HG02678 (cell line): ENCODE measurements at regions not wholly inside any gene's neighbourhood (a gene's known extent, or its start where the extent isn't known, plus 50 kb on each side); places are given as distances from the start of the nearest gene placed in this dataset.
A peak's percentile ranks its signal among the peaks of the same experiment; 100 is the strongest.

ENCODE experiments used
- ATAC-seq: cut with Tn5 transposase; IDR thresholded peaks from one replicate; pipeline ENCODE4 v1.9.1; 2021; ENCODE audit warnings: mild to moderate bottlenecking, moderate library complexity; ENCODE audit not compliant: unreplicated experiment

DNA sequence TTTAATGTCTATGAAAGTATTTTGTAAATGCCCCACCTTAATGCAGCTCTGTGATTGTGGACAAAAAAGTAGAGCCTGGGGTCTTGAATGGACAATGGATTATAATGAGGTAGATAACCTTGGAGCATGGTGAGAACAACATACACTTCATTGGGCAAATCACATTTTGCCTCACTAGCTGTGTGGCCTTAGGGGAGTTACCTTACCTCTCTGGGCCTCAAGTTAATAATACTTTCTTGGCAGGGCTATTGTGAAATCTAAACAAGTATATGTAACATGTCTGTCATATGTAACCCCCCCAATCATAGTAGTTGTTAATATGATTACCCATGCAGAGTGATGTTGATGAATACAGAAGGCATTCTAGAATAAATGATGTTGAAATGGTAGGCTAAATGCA lies 213.6 kb upstream of the ANKRD55 start:
- no peak for ATAC-seq

DNA sequence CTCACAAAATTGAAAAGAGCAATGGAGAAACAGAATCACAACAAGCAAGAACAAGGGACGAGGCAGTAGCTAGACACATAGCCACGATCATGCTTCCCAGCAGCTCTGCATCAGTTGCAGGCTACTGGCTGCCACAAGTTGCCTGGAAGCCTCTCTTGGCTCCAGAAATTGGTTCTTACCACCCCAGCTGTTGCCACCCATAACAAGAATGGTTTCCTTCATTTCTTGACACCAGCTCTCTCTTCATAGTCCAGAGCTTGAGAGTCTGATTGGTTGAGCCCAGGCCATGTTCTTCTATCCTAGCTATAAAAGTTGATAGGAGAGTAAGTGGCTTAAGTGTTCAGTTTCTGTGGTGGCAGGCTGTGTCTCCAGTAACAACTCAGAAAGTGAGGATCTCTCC lies 210.7 kb upstream of the ANKRD55 start:
- no peak for ATAC-seq

DNA sequence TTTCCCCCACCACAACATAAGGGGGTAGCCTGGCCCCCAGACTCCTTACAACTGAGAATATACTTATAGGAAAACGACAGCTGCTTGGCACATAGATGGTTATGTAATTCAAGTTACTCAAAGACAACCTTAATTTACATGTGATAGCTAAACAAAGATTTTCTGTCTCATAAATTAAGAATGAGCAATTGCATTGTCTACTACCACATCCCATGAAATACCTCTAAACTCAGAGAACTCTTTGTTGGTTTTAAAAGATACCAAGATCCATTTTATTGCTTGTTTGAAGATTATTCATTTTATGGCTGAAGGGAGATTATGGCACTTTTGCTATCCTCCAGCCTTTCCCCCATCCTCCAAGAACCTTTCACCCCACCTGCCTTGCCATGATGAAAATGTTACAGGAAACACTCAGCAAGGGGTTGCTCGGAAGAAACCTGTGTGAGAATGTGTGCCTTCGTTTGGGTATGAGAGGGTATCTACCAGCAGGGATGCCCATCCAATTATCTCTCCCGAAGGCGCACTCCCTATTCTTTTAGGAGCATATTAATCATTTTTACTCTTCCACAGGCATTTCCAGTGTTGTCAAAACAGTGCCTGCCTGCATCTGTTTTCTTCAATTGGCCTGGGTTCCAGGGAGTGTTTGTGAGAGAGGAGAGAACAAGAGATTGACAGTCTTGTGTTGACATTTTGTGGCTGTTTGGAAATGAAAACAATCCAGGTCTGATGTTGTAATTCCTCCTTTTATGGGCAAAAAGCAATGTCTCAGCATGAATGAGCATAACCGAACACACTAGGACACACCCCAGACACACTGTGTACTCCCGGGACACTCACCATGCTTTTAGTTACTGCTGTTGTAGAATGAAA lies 208.0 kb upstream of the ANKRD55 start:
- no peak for ATAC-seq

DNA sequence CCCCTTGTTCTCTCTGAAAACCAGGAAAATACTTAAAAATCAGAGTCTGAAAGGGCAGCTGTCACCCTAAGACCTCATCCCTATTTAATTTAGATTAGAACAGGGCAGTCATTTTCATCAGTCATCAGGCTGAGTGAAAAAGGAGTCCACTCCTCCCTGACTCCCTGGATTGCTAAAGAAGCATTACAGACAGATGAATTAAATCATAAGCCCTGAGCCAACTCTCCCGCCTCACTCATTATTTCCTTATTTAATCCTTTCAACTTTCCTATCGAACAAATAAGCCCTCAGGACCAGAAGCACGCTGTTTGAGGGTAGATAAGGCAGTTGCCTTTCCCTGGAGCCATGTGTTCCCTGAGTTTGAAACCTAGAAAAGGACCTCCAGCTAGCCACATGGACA lies 201.9 kb upstream of the ANKRD55 start:
- no peak for ATAC-seq

DNA sequence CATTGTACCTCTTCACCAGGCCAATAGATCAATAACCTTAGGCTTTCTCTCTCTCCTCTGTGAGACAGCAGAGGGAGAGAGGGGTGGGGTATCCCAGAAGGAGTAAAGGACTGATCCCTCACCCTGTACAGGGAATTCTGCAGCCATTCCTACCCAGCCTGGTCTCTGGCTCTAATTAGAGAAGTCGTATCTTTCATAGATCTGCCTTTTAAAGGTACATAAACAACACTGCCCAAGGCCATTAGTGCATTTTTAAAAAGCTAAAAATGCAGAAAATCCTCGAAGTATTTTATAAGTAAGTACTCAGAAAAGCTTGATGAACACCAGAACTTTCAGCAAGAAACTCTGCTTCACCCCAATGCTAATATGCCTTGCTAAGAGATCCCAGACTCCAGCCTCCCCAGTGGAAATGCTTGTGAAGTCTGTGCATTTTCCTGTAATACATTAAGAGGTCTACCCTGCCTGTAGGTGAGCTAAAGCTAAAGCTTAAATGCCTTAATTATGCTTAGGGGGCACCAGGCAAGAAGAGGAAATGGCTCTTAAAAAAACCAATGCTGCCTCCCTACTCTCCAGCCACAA lies 200.0 kb upstream of the ANKRD55 start:
- no peak for ATAC-seq

DNA sequence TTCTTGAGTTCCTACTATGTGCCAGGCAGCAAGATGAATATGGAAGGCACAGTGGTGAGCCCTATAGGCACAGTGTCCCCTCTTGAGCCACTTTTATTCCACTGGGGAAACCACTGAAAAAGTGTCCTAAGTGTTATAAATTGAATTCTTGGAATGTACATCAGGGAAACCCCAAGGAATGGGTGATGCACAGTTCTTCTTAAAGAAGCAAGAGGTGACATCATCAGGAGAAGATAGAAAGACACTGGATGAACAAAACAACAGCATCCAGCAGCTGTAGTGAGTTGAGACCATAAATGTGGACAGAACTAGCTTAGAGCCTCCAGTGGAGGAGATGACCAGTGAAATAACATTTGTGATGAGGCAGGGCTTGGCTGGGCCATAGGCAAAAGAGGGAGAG lies 199.2 kb upstream of the ANKRD55 start:
- no peak for ATAC-seq

DNA sequence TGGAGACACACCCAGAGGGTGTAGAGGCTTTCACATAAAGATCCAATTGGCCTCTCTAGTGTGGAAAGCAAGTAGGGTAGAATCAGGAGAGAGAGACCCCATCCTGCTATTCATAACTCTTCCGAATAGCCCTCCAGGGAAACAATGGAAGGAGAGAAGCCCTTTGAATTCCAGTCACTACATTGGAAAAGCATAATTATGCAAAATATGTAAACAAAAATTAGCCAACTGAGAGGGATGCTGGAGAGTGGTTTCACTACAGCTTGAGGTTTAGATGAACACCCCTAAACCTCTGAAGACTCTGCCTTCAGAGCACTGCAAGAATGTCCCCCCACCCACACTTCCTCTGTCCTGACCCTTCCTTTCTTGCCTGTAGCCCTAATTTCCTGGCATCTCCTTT lies 197.3 kb upstream of the ANKRD55 start:
- no peak for ATAC-seq

DNA sequence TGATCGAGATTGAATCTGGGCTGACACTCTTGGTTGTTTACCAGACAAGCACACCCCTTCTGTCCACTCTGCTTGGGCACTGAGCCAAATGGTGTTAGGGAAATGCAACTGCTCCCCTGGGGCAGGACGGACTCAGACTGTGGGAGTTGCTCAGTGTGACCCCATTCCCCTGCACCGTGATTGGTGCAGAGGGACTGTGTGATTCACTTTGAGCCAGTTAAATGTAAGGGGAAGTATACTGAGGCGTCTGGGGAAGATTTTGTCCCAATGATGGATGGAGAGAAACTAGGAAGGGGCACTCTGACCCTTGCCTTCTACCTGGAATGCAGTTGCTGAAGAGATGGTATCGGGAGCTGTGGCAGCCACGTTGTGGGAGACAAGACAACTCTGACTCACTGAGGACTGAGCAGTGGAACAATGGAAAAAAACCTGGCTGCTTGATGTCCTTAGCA lies 196.0 kb upstream of the ANKRD55 start:
- no peak for ATAC-seq

DNA sequence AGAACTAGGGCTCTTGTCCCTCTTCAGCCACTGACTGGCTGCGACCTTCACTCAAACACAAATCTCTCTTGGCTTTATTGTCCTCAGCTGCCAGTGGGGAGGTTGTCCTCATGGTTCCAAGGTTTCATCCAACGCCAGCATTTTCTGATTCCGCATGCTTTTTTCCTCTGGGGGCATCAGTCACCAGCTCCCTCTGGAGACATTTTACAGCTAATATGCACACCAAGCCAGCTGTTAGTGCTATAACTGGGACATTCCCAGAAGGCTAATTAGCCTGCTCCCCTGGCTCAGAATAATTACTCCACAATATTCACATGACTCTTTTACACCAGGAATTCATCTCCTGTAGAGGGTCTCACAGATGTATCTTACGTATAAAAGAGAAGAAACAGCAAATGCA lies 193.6 kb upstream of the ANKRD55 start:
- ATAC-seq: no peak

DNA sequence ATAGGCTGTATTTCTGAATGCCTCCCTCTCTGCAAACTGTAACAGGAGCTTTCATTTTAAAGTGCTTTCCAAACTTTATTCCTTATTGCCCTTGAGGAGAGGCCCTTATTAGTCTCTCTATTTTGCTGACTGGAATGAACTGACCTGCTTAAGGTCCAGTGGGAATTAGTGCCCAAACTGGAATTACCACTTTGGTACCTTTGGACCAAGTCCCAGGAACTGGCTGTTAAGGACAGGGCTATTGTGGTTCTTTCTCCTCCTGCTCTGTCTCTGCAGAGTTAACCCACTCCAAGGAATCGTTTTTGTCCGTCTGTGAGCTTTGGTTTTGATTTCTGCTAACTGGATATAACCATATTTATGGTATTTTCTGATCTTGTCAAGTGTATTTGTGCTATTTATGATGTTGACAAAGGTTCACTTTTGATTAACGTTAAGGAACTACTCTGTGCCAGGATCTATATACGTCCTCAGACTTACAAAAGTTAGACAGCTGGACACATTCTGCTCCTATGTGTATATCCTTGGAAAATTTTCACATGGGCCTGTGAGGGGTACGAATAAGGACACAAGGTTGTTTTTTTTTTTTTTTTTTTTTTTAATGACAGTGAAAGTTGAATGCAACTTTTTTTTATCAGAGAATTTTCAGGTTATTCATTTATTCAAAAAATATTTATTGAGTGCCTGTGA lies 189.1 kb upstream of the ANKRD55 start:
- no peak for ATAC-seq

DNA sequence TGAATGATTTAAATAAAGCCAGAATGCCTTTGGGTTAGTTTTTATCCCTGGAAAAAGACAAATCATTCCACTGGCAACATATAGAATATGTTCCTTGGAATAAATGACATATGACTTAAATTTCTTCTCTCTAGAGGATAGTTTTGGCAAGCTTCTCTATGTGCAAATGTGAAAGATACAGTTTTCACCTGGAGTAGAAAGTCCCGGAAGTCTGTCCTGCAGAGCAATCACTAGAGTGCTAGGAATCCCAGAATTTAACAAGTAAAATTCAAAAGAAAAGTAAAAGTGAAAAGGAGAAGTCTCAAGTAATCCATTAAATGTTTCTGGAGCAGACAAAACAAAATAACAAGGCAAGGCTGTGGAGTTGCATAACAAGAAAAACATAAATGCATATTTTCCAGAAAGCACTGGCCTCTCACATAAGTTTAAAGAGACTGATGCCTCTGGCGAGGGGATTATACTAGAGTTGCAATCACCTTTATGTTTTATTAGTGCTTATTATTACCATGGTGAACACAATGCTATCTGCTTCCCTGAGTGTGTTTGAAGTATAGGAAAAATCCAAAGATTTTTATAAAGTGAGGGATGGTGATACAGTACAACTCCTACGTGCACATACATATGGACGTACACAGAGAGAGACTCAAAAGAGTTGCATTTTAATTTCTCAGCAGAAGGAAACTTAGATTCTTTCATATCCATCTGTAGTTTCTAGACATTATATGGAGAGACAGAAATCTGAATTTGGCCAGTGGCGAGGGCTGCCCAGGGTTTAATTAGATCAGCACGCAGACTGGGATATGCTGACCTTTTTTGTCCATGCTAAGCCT lies 188.3 kb upstream of the ANKRD55 start:
- no peak for ATAC-seq

DNA sequence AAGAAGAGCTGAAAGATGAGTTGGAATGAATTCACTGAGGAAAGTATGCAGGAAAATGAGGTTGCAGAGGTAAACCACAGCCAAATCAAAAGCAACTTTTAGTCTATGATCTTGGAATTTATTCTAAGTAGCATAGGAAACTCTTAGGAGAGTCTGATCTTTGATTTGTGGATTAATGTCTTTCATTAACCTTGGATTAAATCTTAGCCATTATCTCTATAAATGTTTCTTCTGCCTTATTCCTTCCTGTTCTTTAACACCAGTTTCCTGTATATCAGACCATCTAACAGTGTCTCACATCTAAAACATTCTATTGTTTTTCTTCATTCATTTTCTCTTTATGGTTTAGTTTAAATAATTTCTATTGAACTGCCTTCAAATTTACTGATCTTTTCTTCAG lies 187.2 kb upstream of the ANKRD55 start:
- no peak for ATAC-seq

DNA sequence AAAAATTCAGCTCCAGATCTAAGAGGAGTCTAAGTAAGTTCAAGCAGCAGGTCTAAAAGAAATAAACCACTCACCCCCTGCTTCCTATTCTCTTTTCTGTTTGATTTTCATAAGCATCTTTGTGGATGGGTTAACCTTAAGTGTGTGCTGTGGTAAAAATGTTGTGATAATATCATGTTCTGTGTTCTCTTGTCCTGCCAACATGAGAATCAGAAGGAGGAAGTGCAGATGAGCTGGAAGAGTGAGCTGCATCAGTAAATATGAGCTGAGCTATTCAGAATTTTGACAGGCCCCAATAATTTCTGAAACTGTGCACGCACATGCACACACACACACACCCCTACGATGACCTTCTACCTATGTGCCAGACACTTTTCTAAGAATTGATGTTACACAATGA lies 186.5 kb upstream of the ANKRD55 start:
- ATAC-seq: no peak

DNA sequence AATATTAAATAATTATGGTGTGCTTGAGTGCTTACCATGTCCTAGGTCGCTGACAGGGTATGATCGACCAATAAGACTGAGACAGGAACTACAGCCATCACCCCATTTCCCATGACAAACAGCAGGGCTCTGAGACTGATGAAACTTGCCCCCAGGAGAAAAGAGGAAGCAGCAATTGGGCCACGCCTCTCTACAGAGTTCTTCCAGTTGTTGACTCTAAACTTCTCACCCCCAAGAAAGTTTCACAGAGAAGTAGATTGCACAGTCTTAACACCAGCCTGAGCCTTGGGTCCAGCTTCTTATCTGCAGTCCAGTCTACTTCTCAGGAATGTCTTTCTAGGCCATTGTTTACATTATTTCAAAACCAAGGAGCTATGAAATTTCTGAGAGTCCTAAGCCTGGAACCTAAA lies 182.2 kb upstream of the ANKRD55 start:
- ATAC-seq: peak; percentile 76

DNA sequence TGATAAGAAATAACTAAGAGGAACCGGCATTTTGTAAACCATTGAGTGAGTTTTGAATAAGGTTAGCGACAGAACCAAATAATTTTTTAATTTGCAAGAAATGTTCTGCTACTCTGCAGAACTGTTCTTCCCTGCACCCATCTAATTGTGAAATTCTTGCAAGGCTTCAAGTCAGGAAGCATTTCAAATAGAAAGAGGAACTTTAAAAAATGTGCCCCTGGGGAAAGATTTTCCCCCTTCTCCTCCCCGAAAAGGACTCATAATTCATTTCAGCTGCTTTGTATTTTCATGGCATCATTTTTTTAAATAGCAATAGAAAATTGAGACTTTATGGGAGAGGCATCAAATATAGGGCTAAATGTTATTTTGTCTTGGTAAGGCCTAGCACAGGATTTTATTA lies 180.9 kb upstream of the ANKRD55 start:
- no peak for ATAC-seq

DNA sequence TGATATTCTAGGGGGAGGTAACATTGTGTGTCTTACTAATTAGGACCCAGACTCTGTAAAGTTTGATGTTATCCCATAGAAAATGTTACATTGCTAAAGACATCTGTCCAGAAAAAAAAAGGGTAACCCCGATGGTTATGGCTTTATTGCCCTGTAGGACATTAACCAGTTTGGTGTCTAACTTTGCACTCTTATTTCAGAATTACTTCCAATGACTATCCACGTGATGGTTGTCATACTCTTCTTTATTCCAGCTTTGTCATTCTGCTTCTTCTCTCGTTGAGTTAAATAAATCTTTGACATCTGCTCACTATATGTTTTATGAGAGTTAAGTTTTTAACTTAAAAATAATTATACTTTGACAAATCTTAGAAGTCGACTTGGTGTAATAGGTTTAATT lies 180.4 kb upstream of the ANKRD55 start:
- no peak for ATAC-seq

DNA sequence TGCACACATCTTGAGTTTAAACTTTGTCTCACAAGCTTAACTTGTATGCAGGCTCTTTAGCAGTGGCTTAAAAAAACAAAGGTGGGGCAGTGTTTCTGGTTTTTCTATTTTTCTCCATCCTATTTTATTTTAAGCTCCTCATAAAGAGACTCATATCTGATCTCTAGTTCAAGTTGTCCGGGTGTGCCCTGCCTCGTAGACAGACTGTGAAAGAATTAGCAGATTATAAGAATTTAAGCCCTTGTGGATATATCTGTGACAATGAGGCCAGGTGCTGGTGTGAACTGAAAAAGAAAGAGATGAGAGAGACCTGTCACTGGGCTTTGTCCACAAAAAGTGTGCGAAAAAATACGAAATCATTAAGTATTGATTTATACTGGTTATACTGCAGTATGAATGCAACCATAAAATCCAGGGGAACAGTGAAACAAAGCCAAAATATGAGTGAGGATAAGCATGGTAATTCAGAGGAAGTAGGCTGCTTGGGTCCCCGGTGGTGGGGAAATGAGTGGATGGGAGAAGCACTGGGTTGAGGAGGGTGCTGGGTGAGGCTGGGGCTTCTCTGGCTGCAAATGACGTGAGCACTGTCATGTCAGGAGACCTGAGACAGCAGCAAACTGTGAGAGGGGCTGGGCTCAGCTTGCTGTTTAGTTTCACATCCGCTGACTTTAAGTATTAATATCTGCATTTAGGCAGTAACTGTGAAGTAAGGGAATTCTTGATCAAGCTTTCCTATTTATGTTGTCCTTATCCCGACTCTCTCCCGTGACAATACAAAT lies 179.7 kb upstream of the ANKRD55 start:
- ATAC-seq: peak; percentile 93

DNA sequence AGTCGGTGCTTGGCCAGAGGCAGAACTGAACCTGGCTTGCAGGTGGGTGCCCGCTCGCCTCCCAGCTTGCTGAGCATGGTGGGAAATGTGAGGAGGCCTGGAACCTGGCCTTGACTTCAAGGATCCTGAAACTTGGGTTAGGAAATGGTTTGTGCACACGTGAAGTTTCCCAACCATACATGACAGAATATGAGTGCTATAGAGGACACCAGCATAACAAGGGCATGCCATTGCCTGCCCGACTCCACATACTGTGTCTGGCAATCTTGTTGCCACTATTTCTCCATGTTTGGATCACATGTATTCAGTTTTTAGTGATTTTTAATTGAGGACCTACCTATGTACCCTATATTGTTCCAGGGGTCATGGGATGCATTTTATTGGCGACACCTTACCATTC lies 177.6 kb upstream of the ANKRD55 start:
- no peak for ATAC-seq

DNA sequence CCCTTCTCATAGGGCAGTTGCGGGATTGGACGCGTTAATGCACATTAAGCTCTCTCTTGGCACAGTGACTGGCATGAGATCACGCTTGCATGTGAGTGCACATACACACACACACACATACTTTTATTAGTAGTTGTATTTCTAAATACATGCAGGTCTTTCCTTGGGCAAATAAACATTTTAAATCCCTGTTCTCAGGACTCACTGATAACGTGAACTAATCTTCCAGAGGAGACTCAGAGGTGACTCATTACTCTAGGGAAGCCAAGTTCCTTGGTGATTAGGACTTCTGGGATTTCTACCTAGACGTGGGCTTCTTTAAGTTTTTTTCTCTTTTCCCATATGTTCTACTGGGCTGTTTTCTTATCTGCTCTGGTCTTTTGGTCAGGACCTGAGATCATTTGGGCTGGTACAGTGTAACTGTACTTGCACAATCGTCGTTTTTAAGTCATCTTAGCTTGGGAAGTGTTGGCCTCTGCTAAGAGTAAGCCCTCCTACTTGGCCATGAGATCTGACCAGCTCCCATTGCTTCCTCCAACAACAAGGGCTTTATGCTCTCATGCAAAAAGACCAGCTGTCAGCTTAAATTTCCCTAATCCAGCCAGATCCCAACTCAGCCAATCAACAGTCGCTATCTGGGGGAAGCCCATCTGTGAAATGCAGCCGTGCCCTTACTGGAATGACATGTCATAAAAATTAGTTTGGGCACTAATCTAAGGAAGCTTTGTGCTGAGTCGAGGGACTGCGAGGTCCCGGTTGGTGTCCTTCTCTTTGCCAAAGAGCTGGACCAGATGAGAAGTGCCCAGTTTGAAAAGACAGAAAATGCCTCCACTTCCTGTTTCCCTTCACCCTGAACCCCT lies 176.4 kb upstream of the ANKRD55 start:
- no peak for ATAC-seq
